Loucy (cell line): ENCODE measurements at regions not wholly inside any gene's neighbourhood (a gene's known extent, or its start where the extent isn't known, plus 50 kb on each side); places are given as distances from the start of the nearest gene placed in this dataset.

Experiments used
- H2AFZ ChIP-seq: fragments of 200-600 bp; sonication (generic); 2 replicates; pipeline ENCODE4 v1.6.0; 2016; ENCODE audit warnings: antibody characterized with exemption, mild to moderate bottlenecking, low read length, moderate library complexity
- H3F3A ChIP-seq: fragments of 200-600 bp; 2 replicates; pipeline ENCODE4 v1.6.0; 2016; ENCODE audit warnings: antibody characterized with exemption, low read depth, mild to moderate bottlenecking
- H3K27me3 ChIP-seq: fragments of 200-600 bp; sonication (generic); 2 replicates; pipeline ENCODE4 v1.6.1; 2014; ENCODE audit warnings: low read length, mild to moderate bottlenecking; ENCODE audit not compliant: insufficient read depth, poor library complexity, severe bottlenecking
- H3K36me3 ChIP-seq: fragments of 200-600 bp; sonication (generic); 2 replicates; pipeline ENCODE4 v1.6.1; 2016; ENCODE audit warnings: low read length; ENCODE audit not compliant: insufficient read depth
- H3K4me1 ChIP-seq: fragments of 200-600 bp; sonication (generic); 2 replicates; pipeline ENCODE4 v1.5.1; 2014; ENCODE audit warnings: low read length, mild to moderate bottlenecking; ENCODE audit not compliant: insufficient read depth, poor library complexity, severe bottlenecking
- H3K4me2 ChIP-seq: fragments of 200-600 bp; sonication (generic); 2 replicates; pipeline ENCODE4 v1.6.0; 2014; ENCODE audit warnings: antibody characterized with exemption, low read length, low read depth, mild to moderate bottlenecking; ENCODE audit not compliant: poor library complexity, severe bottlenecking
- H3K4me3 ChIP-seq: fragments of 200-600 bp; sonication (generic); 2 replicates; pipeline ENCODE4 v1.5.1; 2014; ENCODE audit warnings: low read length, mild to moderate bottlenecking, mixed read lengths; ENCODE audit not compliant: poor library complexity, severe bottlenecking
- H3K79me2 ChIP-seq: fragments of 200-600 bp; sonication (generic); 2 replicates; pipeline ENCODE4 v1.6.1; 2014; ENCODE audit warnings: low read length; ENCODE audit not compliant: insufficient read depth
- H3K9ac ChIP-seq: fragments of 200-600 bp; sonication (generic); 2 replicates; pipeline ENCODE4 v1.6.0; 2014; ENCODE audit warnings: mild to moderate bottlenecking, low read depth, low read length, moderate library complexity; ENCODE audit not compliant: poor library complexity, severe bottlenecking
- H3K9me2 ChIP-seq: fragments of 200-600 bp; sonication (generic); replicated peaks from 2 replicates; pipeline ENCODE4 v1.6.1; 2016; ENCODE audit warnings: low read depth, low read length, mixed read lengths
- H3K9me3 ChIP-seq: fragments of 200-600 bp; sonication (generic); 2 replicates; pipeline ENCODE4 v1.6.1; 2014; ENCODE audit warnings: mild to moderate bottlenecking, antibody characterized with exemption, low read length, low read depth; ENCODE audit not compliant: insufficient read depth
- H4K20me1 ChIP-seq: fragments of 200-600 bp; sonication (generic); 2 replicates; pipeline ENCODE4 v1.6.0; 2014; ENCODE audit warnings: antibody characterized with exemption, low read length, mild to moderate bottlenecking; ENCODE audit not compliant: insufficient read depth, poor library complexity, severe bottlenecking
- EZH2phosphoT487 ChIP-seq: fragments of 200-600 bp; IDR thresholded peaks from 2 replicates; pipeline ENCODE4 v1.6.1; 2018; ENCODE audit warnings: antibody characterized with exemption, mild to moderate bottlenecking, moderate library complexity, borderline replicate concordance
- TF ChIP-seq, protein P1 (sequence below): fragments of 200-600 bp; sonication (generic); conservative IDR thresholded peaks from 2 replicates; pipeline ENCODE4 v1.5.1; 2014; ENCODE audit warnings: mild to moderate bottlenecking, antibody characterized with exemption, low read length

DNA sequence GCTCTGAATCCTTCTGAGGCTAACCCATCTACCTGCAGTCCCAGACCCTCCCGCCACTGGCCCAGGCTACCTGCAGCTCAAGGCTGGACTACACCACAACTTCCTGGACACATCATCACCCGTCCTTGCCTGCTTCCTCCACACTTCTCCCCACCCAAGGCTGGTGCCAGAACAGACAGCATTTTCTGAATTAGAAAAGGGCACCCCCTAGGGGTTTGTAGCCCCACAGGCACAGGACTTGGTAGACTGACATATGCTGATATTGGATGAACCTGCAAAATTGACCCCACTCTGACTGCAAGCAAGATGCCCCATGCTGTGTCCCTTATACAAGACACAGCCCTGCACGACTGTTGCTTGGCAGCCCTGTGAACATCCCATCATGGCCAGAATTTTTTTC is 271.5 kb upstream of the C16orf82 start:
- no peaks in the 10 kb centered on the region for H3K79me2 ChIP-seq
- no peaks in the 10 kb centered on the region for H3K27me3 ChIP-seq

DNA sequence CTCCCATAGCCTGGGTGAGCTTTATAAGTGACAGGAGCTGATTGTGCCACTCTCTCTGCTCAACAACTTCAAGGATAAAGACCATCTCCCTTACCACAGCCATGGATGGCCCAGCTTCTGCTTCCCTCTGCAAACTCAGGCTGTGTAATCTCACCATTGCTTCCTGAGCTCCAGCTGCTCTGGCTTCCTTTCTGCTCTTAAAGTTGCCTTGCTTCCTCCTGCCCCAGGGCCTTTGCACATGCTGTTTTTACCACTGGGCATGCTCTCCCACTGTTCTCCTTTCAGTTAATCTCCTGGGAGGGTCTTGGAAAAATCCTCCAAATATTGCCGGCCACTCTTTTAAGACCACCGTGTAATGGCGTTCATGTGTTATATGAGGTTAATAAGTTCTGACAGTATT is 265.1 kb upstream of the C16orf82 start:
- H3K9ac ChIP-seq: no peak overlapping the region
- H3K36me3 ChIP-seq: no peaks in the 10 kb centered on the region
- H3K4me1 ChIP-seq: no peaks in the 10 kb centered on the region
- no peak overlapping the region for H3K4me2 ChIP-seq
- no peak for TF ChIP-seq EZH2phosphoT487
- TF ChIP-seq, protein P1, sequence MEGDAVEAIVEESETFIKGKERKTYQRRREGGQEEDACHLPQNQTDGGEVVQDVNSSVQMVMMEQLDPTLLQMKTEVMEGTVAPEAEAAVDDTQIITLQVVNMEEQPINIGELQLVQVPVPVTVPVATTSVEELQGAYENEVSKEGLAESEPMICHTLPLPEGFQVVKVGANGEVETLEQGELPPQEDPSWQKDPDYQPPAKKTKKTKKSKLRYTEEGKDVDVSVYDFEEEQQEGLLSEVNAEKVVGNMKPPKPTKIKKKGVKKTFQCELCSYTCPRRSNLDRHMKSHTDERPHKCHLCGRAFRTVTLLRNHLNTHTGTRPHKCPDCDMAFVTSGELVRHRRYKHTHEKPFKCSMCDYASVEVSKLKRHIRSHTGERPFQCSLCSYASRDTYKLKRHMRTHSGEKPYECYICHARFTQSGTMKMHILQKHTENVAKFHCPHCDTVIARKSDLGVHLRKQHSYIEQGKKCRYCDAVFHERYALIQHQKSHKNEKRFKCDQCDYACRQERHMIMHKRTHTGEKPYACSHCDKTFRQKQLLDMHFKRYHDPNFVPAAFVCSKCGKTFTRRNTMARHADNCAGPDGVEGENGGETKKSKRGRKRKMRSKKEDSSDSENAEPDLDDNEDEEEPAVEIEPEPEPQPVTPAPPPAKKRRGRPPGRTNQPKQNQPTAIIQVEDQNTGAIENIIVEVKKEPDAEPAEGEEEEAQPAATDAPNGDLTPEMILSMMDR: no peak
- no peaks in the 10 kb centered on the region for H4K20me1 ChIP-seq
- no peak overlapping the region for H2AFZ ChIP-seq
- H3K9me3 ChIP-seq: no peaks in the 10 kb centered on the region
- H3K79me2 ChIP-seq: no peaks in the 10 kb centered on the region
- no peak overlapping the region for H3K4me3 ChIP-seq
- no peaks in the 10 kb centered on the region for H3K27me3 ChIP-seq
- no peaks in the 10 kb centered on the region for H3K9me2 ChIP-seq
- H3F3A ChIP-seq: no peaks in the 10 kb centered on the region

More for the DNA sequence above, 271.5 kb upstream of the C16orf82 start:
- Histone ChIP-seq H3K9me3 (no peaks in the 10 kb centered on the region), H3K36me3 (no peaks in the 10 kb centered on the region), H3K4me2 (no peak overlapping the region), H3K9me2 (no peaks in the 10 kb centered on the region), H3F3A (no peaks in the 10 kb centered on the region), H2AFZ (no peak overlapping the region), H3K4me3 (no peak overlapping the region), H3K9ac (no peak overlapping the region), H4K20me1 (no peaks in the 10 kb centered on the region), H3K4me1 (no peaks in the 10 kb centered on the region)
- TF ChIP-seq, protein P1: peak; percentile 44
- TF ChIP-seq EZH2phosphoT487: no peak

DNA sequence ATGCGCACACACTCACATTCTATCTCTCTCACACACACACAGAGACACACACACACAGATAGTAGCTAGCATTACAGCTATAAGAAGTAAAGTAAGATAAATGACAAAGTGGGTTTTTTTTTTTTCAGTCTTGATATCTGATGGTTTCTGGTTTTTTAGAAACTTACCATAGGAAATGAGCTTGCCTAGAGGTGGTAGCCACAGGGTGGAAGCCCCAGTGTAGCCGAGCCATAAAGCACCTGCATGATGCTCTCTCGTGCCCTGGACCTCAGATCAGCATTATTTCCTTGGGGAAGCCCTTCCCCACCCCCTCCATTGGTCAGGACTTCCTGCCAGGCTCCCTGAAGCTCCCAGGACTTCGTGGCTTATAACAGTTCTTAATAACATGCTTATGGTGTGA is 264.3 kb upstream of the C16orf82 start:
- Histone ChIP-seq H3K4me2 (no peak overlapping the region), H3F3A (no peaks in the 10 kb centered on the region), H3K9me2 (no peaks in the 10 kb centered on the region), H3K27me3 (no peaks in the 10 kb centered on the region), H3K4me1 (no peaks in the 10 kb centered on the region), H3K9ac (no peak overlapping the region), H3K36me3 (no peaks in the 10 kb centered on the region), H3K4me3 (no peak overlapping the region), H3K9me3 (no peaks in the 10 kb centered on the region), H2AFZ (no peak overlapping the region), H3K79me2 (no peaks in the 10 kb centered on the region), H4K20me1 (no peaks in the 10 kb centered on the region)
- no peak for TF ChIP-seq EZH2phosphoT487
- TF ChIP-seq, protein P1: no peak
